GM10266 (cell line): ENCODE measurements at regions not wholly inside any gene's neighbourhood (a gene's known extent, or its start where the extent isn't known, plus 50 kb on each side); places are given as distances from the start of the nearest gene placed in this dataset.

Experiments
- DNase-seq: peaks from one replicate; pipeline ENCODE4 v3.0.0; 2012; ENCODE audit errors: extremely low spot score
- CTCF ChIP-seq: IDR thresholded peaks from 2 replicates; pipeline ENCODE4 v1.5.1; 2012; ENCODE audit warnings: mild to moderate bottlenecking, low read depth; ENCODE audit not compliant: control insufficient read depth, insufficient read depth; ENCODE audit errors: missing control alignments

- DNase-seq = no peak
- no peak for TF ChIP-seq CTCF
These were observed 113.0 kb downstream of the MMRN1 start for GRCh38 chr4:90007494-90008167.

- DNase-seq = no peak
- TF ChIP-seq CTCF = no peak
These were observed 114.3 kb upstream of the CCSER1 start for GRCh38 chr4:90012918-90013317.

- TF ChIP-seq CTCF = no peak
- DNase-seq = no peak
These were observed 102.7 kb upstream of the CCSER1 start for GRCh38 chr4:90024519-90024918.

GRCh38 chr4:90025248-90025647 is 101.9 kb upstream of the CCSER1 start:
- TF ChIP-seq CTCF = peak; percentile 6
- no peak for DNase-seq

- peak; percentile 8 for DNase-seq
- TF ChIP-seq CTCF = no peak
These were observed 99.6 kb upstream of the CCSER1 start for GRCh38 chr4:90027565-90027964.

GRCh38 chr4:90028460-90028859 is 98.7 kb upstream of the CCSER1 start:
- DNase-seq = no peak

More at GRCh38 chr4:90028460-90028859, 98.7 kb upstream of the CCSER1 start:
- TF ChIP-seq CTCF = no peak
